ENCODE measurements at regions not wholly inside any gene's neighbourhood (a gene's known extent, or its start where the extent isn't known, plus 50 kb on each side); places are given as distances from the start of the nearest gene placed in this dataset.
A peak's percentile ranks its signal among the peaks of the same experiment; 100 is the strongest.

DNA sequence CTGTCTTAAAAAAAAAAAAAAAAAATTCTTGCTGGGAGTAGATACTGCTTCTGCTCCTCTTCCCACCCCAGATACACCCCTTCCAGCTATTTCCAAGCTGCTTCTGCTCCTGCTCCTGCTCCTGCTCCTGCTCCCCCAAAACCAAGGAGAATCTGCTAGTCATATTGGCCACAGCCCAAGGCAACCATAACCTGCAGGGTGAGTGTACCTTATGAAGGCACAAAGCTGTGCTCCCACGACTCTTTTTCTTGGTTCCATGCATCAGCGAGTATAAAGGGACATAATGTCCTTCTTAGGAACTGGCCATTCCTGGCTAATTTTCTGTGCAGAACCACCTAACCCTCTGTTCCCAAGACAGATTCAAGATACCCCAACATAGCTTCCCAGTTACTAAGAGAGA lies 129.5 kb upstream of the CDK1 start:
- H3K9me3 ChIP-seq, result no peaks in the 10 kb centered on the region
- intact Hi-C loops (cut with DNase I; ENCODE audit: low total_unique reads), result loop anchor here (5.0 kb wide), 1 partner anchor 201 kb away; no protein-coding TSS in a partner anchor
- WGBS, 2 donors (ENCODE audit: low coverage in 1 of 2), result 87 to 100% methylated on average over 1 to 2 of the region's 2 CpGs
- TF ChIP-seq EP300 (IDR thresholded peaks at IDR 0.05; ENCODE audit: low read depth) (no peak), POLR2A (IDR thresholded peaks at IDR 0.05) (no peak), POLR2AphosphoS5 (IDR thresholded peaks at IDR 0.05) (no peak)
- TF ChIP-seq, protein P1, sequence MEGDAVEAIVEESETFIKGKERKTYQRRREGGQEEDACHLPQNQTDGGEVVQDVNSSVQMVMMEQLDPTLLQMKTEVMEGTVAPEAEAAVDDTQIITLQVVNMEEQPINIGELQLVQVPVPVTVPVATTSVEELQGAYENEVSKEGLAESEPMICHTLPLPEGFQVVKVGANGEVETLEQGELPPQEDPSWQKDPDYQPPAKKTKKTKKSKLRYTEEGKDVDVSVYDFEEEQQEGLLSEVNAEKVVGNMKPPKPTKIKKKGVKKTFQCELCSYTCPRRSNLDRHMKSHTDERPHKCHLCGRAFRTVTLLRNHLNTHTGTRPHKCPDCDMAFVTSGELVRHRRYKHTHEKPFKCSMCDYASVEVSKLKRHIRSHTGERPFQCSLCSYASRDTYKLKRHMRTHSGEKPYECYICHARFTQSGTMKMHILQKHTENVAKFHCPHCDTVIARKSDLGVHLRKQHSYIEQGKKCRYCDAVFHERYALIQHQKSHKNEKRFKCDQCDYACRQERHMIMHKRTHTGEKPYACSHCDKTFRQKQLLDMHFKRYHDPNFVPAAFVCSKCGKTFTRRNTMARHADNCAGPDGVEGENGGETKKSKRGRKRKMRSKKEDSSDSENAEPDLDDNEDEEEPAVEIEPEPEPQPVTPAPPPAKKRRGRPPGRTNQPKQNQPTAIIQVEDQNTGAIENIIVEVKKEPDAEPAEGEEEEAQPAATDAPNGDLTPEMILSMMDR (IDR thresholded peaks at IDR 0.05), result no peak
- H3K4me3 ChIP-seq, result no peak overlapping the region
- in situ Hi-C loops (cut with MboI; ENCODE audit: low pct_ligation_motif_present in 1 of 4, low pct_unique_long_range_greater_than_20kb in 1 of 4, low sequenced_read_pairs in 3 of 4), result loop anchor here in 1 of 4 donors (10.0 kb wide), 1 partner anchor 204 kb away; no protein-coding TSS in a partner anchor
- no peak for DNase-seq
- no peak overlapping the region for H3K27ac ChIP-seq
- no peaks in the 10 kb centered on the region for H3K4me1 ChIP-seq
- H3K36me3 ChIP-seq, result no peaks in the 10 kb centered on the region
- H3K27me3 ChIP-seq, result no peaks in the 10 kb centered on the region

DNA sequence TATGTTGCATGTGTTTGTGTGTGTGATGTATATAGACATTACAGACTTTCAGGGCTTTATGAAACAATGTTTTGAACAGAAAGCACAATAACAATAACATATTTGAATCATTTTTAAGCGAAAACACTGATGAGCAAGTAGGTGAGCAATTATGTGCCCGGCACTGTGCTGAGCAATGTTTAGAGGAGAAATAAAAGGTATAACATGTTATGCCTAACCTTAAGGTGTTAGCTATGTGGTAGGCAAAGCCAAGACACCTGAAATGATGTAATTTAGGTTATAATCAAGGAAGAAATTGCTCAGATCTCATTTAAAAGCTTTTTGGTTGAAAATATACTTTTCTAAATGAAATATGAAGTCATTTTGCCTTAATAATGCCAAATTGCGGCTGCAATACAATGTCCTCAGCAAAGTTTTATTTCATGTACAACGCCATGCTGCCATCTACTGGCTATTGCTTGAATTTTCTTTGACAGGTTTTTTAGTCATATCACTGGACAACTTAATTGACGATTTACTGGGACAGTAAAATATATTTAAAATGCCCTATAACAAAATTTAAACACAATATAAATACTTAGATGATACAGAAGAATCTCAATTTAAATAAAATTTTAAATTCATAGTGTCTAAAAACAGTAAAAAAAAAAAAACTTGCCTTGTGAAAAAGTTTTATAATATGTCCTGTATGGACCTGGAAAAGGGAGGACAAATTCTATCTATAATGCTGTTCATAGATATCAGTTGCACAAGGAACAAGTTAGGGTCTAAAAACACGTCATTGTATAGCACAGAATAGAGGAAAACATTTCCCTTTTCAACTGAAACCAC lies 131.1 kb upstream of the CDK1 start:
- Histone ChIP-seq H3K4me3 (no peak overlapping the region), H3K27me3 (no peaks in the 10 kb centered on the region), H3K9me3 (no peaks in the 10 kb centered on the region), H3K27ac (no peak overlapping the region), H3K36me3 (no peaks in the 10 kb centered on the region), H3K4me1 (no peaks in the 10 kb centered on the region)
- in situ Hi-C loops (cut with MboI; ENCODE audit: low pct_ligation_motif_present in 1 of 4, low pct_unique_long_range_greater_than_20kb in 1 of 4, low sequenced_read_pairs in 3 of 4) (loop anchor here in 1 of 4 donors (10.0 kb wide), 1 partner anchor 202 kb away; no protein-coding TSS in a partner anchor), intact Hi-C loops (cut with DNase I; ENCODE audit: low total_unique reads) (loop anchor here (5.0 kb wide), 1 partner anchor 200 kb away; no protein-coding TSS in a partner anchor)
- peak; percentile 22 for DNase-seq
- 14 to 18% methylated on average over 6 of the region's 6 CpGs for WGBS, 2 donors (ENCODE audit: low coverage in 1 of 2)
- TF ChIP-seq, protein P1 (IDR thresholded peaks at IDR 0.05), result peak; percentile 70 to 81 (median 79)
- TF ChIP-seq EP300 (IDR thresholded peaks at IDR 0.05; ENCODE audit: low read depth) (no peak), POLR2AphosphoS5 (IDR thresholded peaks at IDR 0.05) (no peak)

DNA sequence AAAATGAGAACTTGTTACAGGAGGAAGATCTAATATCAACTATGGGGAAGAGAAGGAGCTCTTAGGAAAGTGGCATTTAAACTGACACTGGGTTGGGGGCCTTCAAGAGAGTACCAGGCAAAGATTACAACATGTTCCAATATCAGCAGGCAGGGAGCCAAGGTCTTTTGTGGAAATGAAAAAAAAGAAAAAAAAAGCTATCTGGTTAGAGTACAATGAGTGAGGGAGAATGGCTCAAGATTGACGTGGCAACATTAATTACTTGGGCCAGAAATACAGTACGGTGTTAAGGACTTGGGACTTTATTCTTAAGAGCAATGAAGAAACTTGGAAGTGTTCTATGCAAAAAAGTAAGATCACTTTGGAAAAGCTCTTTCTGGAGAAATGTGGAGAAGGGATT lies 132.3 kb upstream of the CDK1 start:
- Histone ChIP-seq H3K9me3 (no peaks in the 10 kb centered on the region), H3K27ac (no peak overlapping the region), H3K4me1 (no peaks in the 10 kb centered on the region), H3K27me3 (no peaks in the 10 kb centered on the region), H3K4me3 (no peak overlapping the region), H3K36me3 (no peaks in the 10 kb centered on the region)
- TF ChIP-seq EP300 (IDR thresholded peaks at IDR 0.05; ENCODE audit: low read depth) (no peak), POLR2A (IDR thresholded peaks at IDR 0.05) (no peak), POLR2AphosphoS5 (IDR thresholded peaks at IDR 0.05) (no peak)
- TF ChIP-seq, protein P1 (IDR thresholded peaks at IDR 0.05), result no peak
- in situ Hi-C loops (cut with MboI; ENCODE audit: low pct_ligation_motif_present in 1 of 4, low pct_unique_long_range_greater_than_20kb in 1 of 4, low sequenced_read_pairs in 3 of 4) (loop anchor here in 1 of 4 donors (10.0 kb wide), 1 partner anchor 201 kb away; no protein-coding TSS in a partner anchor), intact Hi-C loops (cut with DNase I; ENCODE audit: low total_unique reads) (loop anchor here (5.0 kb wide), 1 partner anchor 199 kb away; no protein-coding TSS in a partner anchor)
- WGBS, 2 donors (ENCODE audit: low coverage in 1 of 2), result 70 to 75% methylated on average over 2 of the region's 2 CpGs
- no peak for DNase-seq

DNA sequence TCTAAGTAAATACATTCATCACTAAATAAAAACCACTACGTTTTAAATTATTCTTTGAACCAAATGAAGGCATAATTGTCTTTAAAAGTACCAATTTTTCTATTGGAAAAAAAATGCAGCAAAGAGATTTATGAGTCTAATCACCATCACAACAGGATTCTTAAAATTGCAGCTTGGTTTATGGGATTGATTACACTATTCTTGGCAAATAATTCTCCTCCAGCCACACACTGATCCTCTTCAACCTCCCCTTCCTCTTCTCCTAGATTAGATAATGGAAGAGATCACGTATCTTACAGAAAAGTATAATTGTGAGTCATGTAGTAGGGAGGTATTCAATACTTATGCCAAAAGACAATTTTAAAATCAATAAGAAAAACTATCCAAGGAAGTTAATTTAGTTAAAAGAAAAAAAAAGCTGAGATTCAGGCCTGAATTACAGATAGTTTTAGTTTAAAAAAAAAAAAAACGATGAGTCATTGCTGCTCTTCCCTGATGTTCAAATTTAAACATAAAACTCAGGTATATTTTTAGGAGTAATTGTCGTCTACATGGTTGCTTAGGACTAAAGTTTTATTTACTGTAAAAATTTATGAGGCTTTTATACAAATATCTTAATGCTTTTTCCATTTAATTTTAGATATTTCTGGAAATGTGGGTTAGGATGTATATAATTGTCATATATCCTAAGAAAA lies 133.7 kb upstream of the CDK1 start:
- WGBS, 2 donors (ENCODE audit: low coverage in 1 of 2), result 67 to 73% methylated on average over 4 of the region's 4 CpGs

More for the DNA sequence above, 133.7 kb upstream of the CDK1 start:
- Histone ChIP-seq H3K4me3 (no peak overlapping the region), H3K27me3 (no peaks in the 10 kb centered on the region), H3K9me3 (no peaks in the 10 kb centered on the region), H3K36me3 (no peaks in the 10 kb centered on the region), H3K27ac (no peak overlapping the region), H3K4me1 (no peaks in the 10 kb centered on the region)
- DNase-seq, result no peak
- TF ChIP-seq EP300 (IDR thresholded peaks at IDR 0.05; ENCODE audit: low read depth) (no peak), POLR2AphosphoS5 (IDR thresholded peaks at IDR 0.05) (no peak), POLR2A (IDR thresholded peaks at IDR 0.05) (no peak)
- TF ChIP-seq, protein P1 (IDR thresholded peaks at IDR 0.05), result no peak
- intact Hi-C loops (cut with DNase I; ENCODE audit: low total_unique reads), result loop anchor here (5.0 kb wide), 1 partner anchor 197 kb away; no protein-coding TSS in a partner anchor
- in situ Hi-C loops (cut with MboI; ENCODE audit: low pct_ligation_motif_present in 1 of 4, low pct_unique_long_range_greater_than_20kb in 1 of 4, low sequenced_read_pairs in 3 of 4), result loop anchor here in 1 of 4 donors (10.0 kb wide), 1 partner anchor 200 kb away; no protein-coding TSS in a partner anchor
